Cardiac muscle cell (in vitro differentiated cells and primary cell): ENCODE measurements at regions not wholly inside any gene's neighbourhood (a gene's known extent, or its start where the extent isn't known, plus 50 kb on each side); places are given as distances from the start of the nearest gene placed in this dataset.

Experiments used
- DNase-seq, 2 donors: peaks; one replicate each; pipeline versions ENCODE4 v3.0.0 to v3.0.0-alpha.2; 2010 to 2017; ENCODE audit warnings: low read depth in 1 of 2, low spot score in 1 of 2
- H3K27ac ChIP-seq: fragments of 200-600 bp; sonication (generic); 2 replicates; pipeline ENCODE4 v1.5.1; 2016
- H3K27me3 ChIP-seq: fragments of 200-600 bp; sonication (generic); 2 replicates; pipeline ENCODE4 v1.6.0; 2016; ENCODE audit warnings: control low read depth
- H3K36me3 ChIP-seq: fragments of 200-600 bp; sonication (generic); 2 replicates; pipeline ENCODE4 v1.5.1; 2016; ENCODE audit warnings: control low read depth
- H3K4me1 ChIP-seq: fragments of 200-600 bp; sonication (generic); 2 replicates; pipeline ENCODE4 v1.8.1; 2017; ENCODE audit warnings: low read depth, mild to moderate bottlenecking, mixed run types
- H3K4me3 ChIP-seq: fragments of 200-600 bp; sonication (generic); 2 replicates; pipeline ENCODE4 v1.5.1; 2016; ENCODE audit warnings: mild to moderate bottlenecking
- H3K9me3 ChIP-seq: fragments of 200-600 bp; sonication (generic); 2 replicates; pipeline ENCODE4 v1.5.1; 2017; ENCODE audit warnings: low read depth, mild to moderate bottlenecking, control low read depth
- TF ChIP-seq, protein P1 (sequence below): IDR thresholded peaks from 2 replicates; pipeline ENCODE4 v1.5.1; 2012; ENCODE audit warnings: low read depth, mild to moderate bottlenecking, low read length

DNA sequence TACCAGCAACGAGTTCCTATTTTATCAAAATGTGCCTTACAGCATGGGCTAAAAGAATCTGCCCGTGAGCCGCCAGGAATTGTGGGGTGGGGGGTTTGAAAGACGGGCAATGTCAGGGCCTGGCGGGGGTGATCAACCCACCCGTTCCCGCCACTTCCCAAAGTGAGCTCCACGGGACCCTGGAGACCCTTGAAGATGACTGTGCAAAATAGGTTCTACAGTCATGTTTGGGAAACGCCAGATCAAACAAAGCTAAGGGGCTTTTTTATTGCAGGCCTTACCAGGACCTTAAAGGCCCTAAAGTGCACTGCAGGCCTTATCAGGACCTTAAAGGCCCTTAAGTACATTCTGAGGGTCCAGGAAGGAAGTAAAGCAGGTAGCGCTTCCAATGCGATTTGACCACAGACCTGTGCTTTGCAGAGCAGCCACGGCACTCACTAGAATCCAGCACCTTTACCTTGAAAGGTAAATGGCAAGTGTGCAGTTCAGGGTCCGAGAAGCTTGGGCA lies 404.1 kb downstream of the SHANK2 start:
- H3K27me3 ChIP-seq, result no peaks in the 10 kb centered on the region
- no peak overlapping the region for H3K27ac ChIP-seq
- TF ChIP-seq, protein P1, sequence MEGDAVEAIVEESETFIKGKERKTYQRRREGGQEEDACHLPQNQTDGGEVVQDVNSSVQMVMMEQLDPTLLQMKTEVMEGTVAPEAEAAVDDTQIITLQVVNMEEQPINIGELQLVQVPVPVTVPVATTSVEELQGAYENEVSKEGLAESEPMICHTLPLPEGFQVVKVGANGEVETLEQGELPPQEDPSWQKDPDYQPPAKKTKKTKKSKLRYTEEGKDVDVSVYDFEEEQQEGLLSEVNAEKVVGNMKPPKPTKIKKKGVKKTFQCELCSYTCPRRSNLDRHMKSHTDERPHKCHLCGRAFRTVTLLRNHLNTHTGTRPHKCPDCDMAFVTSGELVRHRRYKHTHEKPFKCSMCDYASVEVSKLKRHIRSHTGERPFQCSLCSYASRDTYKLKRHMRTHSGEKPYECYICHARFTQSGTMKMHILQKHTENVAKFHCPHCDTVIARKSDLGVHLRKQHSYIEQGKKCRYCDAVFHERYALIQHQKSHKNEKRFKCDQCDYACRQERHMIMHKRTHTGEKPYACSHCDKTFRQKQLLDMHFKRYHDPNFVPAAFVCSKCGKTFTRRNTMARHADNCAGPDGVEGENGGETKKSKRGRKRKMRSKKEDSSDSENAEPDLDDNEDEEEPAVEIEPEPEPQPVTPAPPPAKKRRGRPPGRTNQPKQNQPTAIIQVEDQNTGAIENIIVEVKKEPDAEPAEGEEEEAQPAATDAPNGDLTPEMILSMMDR, result no peak
- no peaks in the 10 kb centered on the region for H3K9me3 ChIP-seq
- no peaks in the 10 kb centered on the region for H3K36me3 ChIP-seq
- H3K4me3 ChIP-seq, result no peak overlapping the region
- no peak for DNase-seq
- no peaks in the 10 kb centered on the region for H3K4me1 ChIP-seq

DNA sequence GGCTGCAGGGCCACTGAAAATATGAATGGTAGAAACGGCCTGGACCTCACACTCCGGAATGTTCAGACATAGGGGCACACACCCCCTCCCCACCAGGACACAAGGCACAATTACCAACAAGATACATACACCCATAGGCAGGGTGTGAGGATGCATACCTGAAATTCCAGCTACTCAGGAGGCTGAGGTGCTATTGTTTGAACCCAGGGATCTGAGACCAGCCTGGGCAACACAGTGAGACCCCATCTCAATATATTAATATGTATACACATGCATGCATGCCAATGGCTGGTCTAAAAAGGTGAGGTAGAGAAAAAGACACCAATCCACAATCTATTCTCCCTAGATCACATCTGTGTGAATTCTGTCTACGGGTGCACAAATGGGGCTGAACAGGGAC lies 403.3 kb downstream of the SHANK2 start:
- H3K4me1 ChIP-seq, result no peaks in the 10 kb centered on the region
- DNase-seq, result no peak
- no peaks in the 10 kb centered on the region for H3K27me3 ChIP-seq
- no peak overlapping the region for H3K27ac ChIP-seq
- H3K9me3 ChIP-seq, result no peaks in the 10 kb centered on the region
- TF ChIP-seq, protein P1, result no peak
- H3K36me3 ChIP-seq, result no peaks in the 10 kb centered on the region
- H3K4me3 ChIP-seq, result no peak overlapping the region

DNA sequence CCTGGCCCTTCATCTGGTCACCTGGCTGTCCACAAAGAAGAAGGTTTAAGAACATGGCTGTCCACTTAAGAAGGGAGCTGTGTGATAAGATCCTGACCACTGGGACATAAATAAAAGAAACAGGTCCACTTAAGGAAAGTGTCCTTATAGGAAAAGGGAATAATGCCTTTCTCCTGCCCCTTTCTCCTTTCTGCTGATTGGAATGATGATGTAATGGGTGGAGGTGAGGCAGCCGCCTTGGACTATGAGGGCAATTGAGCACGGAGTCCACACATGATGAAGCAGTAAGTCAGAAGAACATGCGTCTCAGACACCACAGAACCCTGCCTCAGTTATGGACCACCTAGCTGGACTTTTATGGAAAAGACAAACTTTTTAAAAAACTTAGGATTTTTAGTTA lies 401.1 kb downstream of the SHANK2 start:
- Histone ChIP-seq H3K4me3 (no peak overlapping the region), H3K4me1 (no peaks in the 10 kb centered on the region), H3K27me3 (no peaks in the 10 kb centered on the region), H3K27ac (no peak overlapping the region), H3K9me3 (no peaks in the 10 kb centered on the region), H3K36me3 (no peaks in the 10 kb centered on the region)
- TF ChIP-seq, protein P1, result no peak
- DNase-seq, result no peak

DNA sequence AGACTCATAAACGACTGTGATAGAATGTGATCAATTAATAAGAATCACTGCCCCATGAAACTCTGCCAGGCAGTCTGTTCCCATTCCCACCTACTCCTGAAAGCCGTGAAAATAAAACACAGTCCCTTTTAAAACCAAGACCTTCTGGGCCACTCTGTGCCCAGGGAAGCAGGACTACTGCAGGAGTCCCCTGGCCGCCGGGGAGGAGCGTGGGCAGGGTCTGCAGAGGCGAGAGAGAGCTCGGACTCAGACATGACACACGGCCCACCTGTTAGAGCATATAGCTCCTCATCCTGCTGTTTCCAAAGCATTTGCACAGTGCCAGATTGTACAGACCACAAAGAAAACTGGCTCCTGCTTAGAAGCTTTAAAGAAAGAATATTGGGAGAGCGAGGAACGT lies 400.5 kb downstream of the SHANK2 start:
- no peaks in the 10 kb centered on the region for H3K36me3 ChIP-seq
- no peaks in the 10 kb centered on the region for H3K4me1 ChIP-seq
- no peak for DNase-seq
- H3K9me3 ChIP-seq, result no peaks in the 10 kb centered on the region
- H3K4me3 ChIP-seq, result no peak overlapping the region
- H3K27me3 ChIP-seq, result no peaks in the 10 kb centered on the region
- TF ChIP-seq, protein P1, result no peak
- no peak overlapping the region for H3K27ac ChIP-seq

DNA sequence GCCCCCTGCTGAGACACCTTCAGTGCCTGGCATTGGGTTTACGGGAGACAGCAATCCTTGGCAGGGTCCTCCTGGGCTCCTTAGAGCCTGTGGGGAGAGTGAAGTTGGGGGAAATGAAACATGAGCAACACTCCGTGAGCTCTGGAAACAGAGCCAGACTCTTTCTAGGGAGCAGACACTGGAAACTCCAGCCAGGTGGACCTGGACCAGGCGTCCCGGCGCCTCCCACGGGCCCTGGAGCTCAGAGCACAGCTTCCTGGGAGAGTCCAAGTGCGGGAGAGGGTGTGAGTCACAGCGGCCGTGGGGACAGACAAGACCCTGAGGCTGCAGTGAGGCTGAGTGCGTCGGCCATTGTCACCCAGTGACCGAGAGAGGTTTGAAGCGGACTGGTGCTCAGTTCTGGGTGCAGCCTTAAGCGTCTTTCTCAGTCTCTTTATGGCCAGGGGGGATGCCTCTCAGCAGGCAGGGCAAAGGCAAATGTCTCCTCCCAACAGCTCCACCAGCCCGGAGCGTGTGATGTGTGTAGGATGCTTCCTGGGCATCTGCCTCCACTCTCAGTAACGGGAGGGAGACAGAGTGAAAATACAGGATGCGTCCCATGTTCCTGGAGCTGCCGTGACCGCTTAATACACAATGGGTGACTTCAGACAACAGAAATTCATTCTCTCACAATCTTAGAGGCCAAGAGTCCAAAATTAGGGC lies 399.2 kb downstream of the SHANK2 start:
- Histone ChIP-seq H3K4me1 (no peaks in the 10 kb centered on the region), H3K36me3 (no peaks in the 10 kb centered on the region), H3K27ac (no peak overlapping the region), H3K4me3 (no peak overlapping the region), H3K27me3 (no peaks in the 10 kb centered on the region), H3K9me3 (no peaks in the 10 kb centered on the region)
- no peak for DNase-seq
- TF ChIP-seq, protein P1, result no peak

DNA sequence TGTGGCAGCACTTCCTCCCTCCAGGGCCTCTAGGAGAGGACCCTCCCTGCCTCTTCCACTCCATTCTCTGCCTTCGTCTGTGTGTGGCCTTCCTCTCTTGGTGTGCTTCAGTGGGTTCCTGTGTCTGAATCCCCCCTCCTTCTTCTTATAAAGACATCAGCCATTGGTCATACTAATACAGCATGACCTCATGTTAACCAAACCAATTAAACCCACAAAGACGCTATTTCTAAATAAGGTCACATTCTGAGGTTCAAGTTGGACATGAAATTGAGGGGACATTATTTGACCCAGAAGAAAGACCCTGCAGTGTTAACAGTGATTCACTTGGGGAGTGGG lies 398.6 kb downstream of the SHANK2 start:
- no peaks in the 10 kb centered on the region for H3K36me3 ChIP-seq
- TF ChIP-seq, protein P1, result no peak
- no peaks in the 10 kb centered on the region for H3K9me3 ChIP-seq
- DNase-seq, result no peak
- H3K4me1 ChIP-seq, result no peaks in the 10 kb centered on the region
- H3K4me3 ChIP-seq, result no peak overlapping the region
- H3K27me3 ChIP-seq, result no peaks in the 10 kb centered on the region
- H3K27ac ChIP-seq, result no peak overlapping the region
